ENCODE measurements at regions not wholly inside any gene's neighbourhood (a gene's known extent, or its start where the extent isn't known, plus 50 kb on each side); places are given as distances from the start of the nearest gene placed in this dataset.

- no peak for TF ChIP-seq CTCF (IDR thresholded peaks at IDR 0.05; ENCODE audit: insufficient read depth, low read length, poor library complexity, severe bottlenecking)
- H3K27me3 ChIP-seq (ENCODE audit: control insufficient read depth, insufficient read depth, low read length): no peaks in the 10 kb centered on the region
- no peak overlapping the region for H3K4me3 ChIP-seq (ENCODE audit: low read depth, low read length)
These were observed 435.3 kb upstream of the NBEA start for GRCh38 chr13:34506796-34507195.

GRCh38 chr13:34507630-34508029, 434.4 kb upstream of the NBEA start:
- Histone ChIP-seq H3K36me3 (ENCODE audit: control insufficient read depth, insufficient read depth, low read length) (no peaks in the 10 kb centered on the region), H3K27me3 (ENCODE audit: control insufficient read depth, insufficient read depth, low read length) (no peaks in the 10 kb centered on the region), H3K4me3 (ENCODE audit: low read depth, low read length) (no peak overlapping the region)
- TF ChIP-seq CTCF (IDR thresholded peaks at IDR 0.05; ENCODE audit: insufficient read depth, low read length, poor library complexity, severe bottlenecking): no peak
- no peak for DNase-seq (ENCODE audit: low read depth)

More at GRCh38 chr13:34506796-34507195, 435.3 kb upstream of the NBEA start:
- no peak for DNase-seq (ENCODE audit: low read depth)
- no peaks in the 10 kb centered on the region for H3K36me3 ChIP-seq (ENCODE audit: control insufficient read depth, insufficient read depth, low read length)

- Histone ChIP-seq H3K27me3 (ENCODE audit: control insufficient read depth, insufficient read depth, low read length) (no peaks in the 10 kb centered on the region), H3K36me3 (ENCODE audit: control insufficient read depth, insufficient read depth, low read length) (no peaks in the 10 kb centered on the region), H3K4me3 (ENCODE audit: low read depth, low read length) (no peak overlapping the region)
- TF ChIP-seq CTCF (IDR thresholded peaks at IDR 0.05; ENCODE audit: insufficient read depth, low read length, poor library complexity, severe bottlenecking): no peak
- no peak for DNase-seq (ENCODE audit: low read depth)
These were observed 429.3 kb upstream of the NBEA start for GRCh38 chr13:34512817-34513216.

GRCh38 chr13:34513526-34513925, 428.5 kb upstream of the NBEA start:
- Histone ChIP-seq H3K36me3 (ENCODE audit: control insufficient read depth, insufficient read depth, low read length) (no peaks in the 10 kb centered on the region), H3K4me3 (ENCODE audit: low read depth, low read length) (no peak overlapping the region), H3K27me3 (ENCODE audit: control insufficient read depth, insufficient read depth, low read length) (no peaks in the 10 kb centered on the region)
- no peak for TF ChIP-seq CTCF (IDR thresholded peaks at IDR 0.05; ENCODE audit: insufficient read depth, low read length, poor library complexity, severe bottlenecking)
- DNase-seq (ENCODE audit: low read depth): no peak

- H3K4me3 ChIP-seq (ENCODE audit: low read depth, low read length): no peak overlapping the region
- H3K36me3 ChIP-seq (ENCODE audit: control insufficient read depth, insufficient read depth, low read length): no peaks in the 10 kb centered on the region
- no peak for TF ChIP-seq CTCF (IDR thresholded peaks at IDR 0.05; ENCODE audit: insufficient read depth, low read length, poor library complexity, severe bottlenecking)
- H3K27me3 ChIP-seq (ENCODE audit: control insufficient read depth, insufficient read depth, low read length): no peaks in the 10 kb centered on the region
- no peak for DNase-seq (ENCODE audit: low read depth)
These were observed 426.9 kb upstream of the NBEA start for GRCh38 chr13:34515201-34515600.

GRCh38 chr13:34521171-34521570, 420.9 kb upstream of the NBEA start:
- TF ChIP-seq CTCF (IDR thresholded peaks at IDR 0.05; ENCODE audit: insufficient read depth, low read length, poor library complexity, severe bottlenecking): no peak
- DNase-seq (ENCODE audit: low read depth): no peak
- Histone ChIP-seq H3K4me3 (ENCODE audit: low read depth, low read length) (no peak overlapping the region), H3K27me3 (ENCODE audit: control insufficient read depth, insufficient read depth, low read length) (no peaks in the 10 kb centered on the region), H3K36me3 (ENCODE audit: control insufficient read depth, insufficient read depth, low read length) (no peaks in the 10 kb centered on the region)

Measured in kidney epithelial cell (primary cell).